Right atrium auricular region (tissue), 2 donors: ENCODE measurements at regions not wholly inside any gene's neighbourhood (a gene's known extent, or its start where the extent isn't known, plus 50 kb on each side); places are given as distances from the start of the nearest gene placed in this dataset.
A peak's percentile ranks its signal among the peaks of the same experiment; 100 is the strongest.

ENCODE experiments used
- DNase-seq: peaks from one replicate; pipeline ENCODE4 v3.0.0-alpha.2; 2019; ENCODE audit warnings: low spot score
- H3K27ac ChIP-seq, 2 donors: fragments of 200-600 bp; sonication (generic); 1 replicate in 1 of 2; 2 replicates in 1 of 2; pipeline ENCODE4 v1.5.1; 2016 to 2019
- H3K27me3 ChIP-seq, 2 donors: fragments of 200-600 bp; sonication (generic); one replicate each; pipeline versions ENCODE4 v1.5.1 to v1.6.0; 2017 to 2019
- H3K36me3 ChIP-seq: fragments of 200-600 bp; sonication (generic); one replicate; pipeline ENCODE4 v1.5.1; 2016
- H3K4me1 ChIP-seq, 2 donors: fragments of 200-600 bp; sonication (generic); one replicate each; pipeline versions ENCODE4 v1.5.1 to v1.6.0; 2017 to 2019
- H3K4me3 ChIP-seq, 2 donors: fragments of 200-600 bp; sonication (generic); 1 replicate in 1 of 2; 2 replicates in 1 of 2; pipeline ENCODE4 v1.5.1; 2017 to 2019; ENCODE audit warnings: mild to moderate bottlenecking in 1 of 2, moderate library complexity in 1 of 2
- H3K9me3 ChIP-seq, 2 donors: fragments of 200-600 bp; sonication (generic); one replicate each; pipeline ENCODE4 v1.5.1; 2019
- CTCF ChIP-seq, 2 donors: fragments of 200-600 bp; sonication (generic); IDR thresholded peaks; one replicate each; pipeline ENCODE4 v1.5.1; 2019; ENCODE audit warnings: antibody characterized with exemption in 2 of 2

DNA sequence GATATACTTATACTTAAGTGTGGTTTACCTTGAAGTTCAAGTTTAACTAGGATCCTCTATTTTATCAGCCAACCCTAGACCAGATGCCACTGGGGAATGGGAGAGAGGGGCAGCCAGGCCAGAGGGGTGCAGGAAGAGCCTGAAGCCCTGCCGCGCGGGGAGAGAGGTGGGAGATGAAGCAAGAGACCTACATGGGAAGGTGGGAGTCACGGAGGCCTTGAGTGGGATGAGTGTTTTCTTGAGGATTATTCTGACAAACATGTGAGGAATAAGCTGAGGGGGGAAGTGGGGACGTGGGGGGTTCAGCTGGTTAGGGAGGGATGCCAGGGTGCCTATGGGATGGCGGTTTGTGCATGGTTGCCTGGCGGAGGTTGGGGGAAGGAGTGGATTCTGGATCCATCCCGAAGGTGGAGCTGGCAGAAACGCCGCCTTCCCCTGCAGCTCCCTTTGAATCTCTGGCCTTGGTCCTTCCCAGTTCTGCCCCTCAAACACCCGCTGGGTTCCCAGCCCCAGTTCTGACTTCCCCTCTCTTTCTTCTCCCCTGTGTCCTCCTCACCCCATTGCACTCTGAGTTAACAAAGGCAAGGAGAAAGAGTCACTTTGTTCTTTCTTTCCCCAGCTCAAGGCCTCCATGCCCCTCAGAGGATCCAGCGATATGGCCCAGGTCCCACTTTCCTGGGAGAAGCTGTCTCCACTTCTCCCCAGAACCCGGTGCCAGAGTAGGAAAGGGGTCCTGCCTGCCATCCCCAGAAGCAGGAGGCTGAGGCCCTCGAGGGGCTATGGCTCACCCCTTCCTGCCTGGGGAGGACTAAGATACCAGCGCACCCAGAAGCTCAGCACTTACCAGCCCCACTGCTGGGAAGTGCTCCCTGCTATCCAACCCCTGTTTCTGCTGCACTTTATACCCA lies 274.2 kb downstream of the UACA start:
- H3K27me3 ChIP-seq = no peaks in the 10 kb centered on the region
- H3K9me3 ChIP-seq = no peaks in the 10 kb centered on the region
- H3K36me3 ChIP-seq = no peaks in the 10 kb centered on the region
- no peak for TF ChIP-seq CTCF (IDR thresholded peaks at IDR 0.05)
- H3K4me1 ChIP-seq = no peaks in the 10 kb centered on the region
- no peak for DNase-seq
- no peak overlapping the region for H3K4me3 ChIP-seq
- no peak overlapping the region for H3K27ac ChIP-seq

GRCh38 chr15:70488002-70488605 lies 275.3 kb downstream of the UACA start:
- Histone ChIP-seq H3K9me3 (no peaks in the 10 kb centered on the region), H3K27me3 (no peaks in the 10 kb centered on the region), H3K36me3 (no peaks in the 10 kb centered on the region), H3K4me3 (no peak overlapping the region), H3K4me1 (no peaks in the 10 kb centered on the region), H3K27ac (no peak overlapping the region)
- DNase-seq = peak; percentile 83
- TF ChIP-seq CTCF (IDR thresholded peaks at IDR 0.05) = peak; percentile 95 to 97

DNA sequence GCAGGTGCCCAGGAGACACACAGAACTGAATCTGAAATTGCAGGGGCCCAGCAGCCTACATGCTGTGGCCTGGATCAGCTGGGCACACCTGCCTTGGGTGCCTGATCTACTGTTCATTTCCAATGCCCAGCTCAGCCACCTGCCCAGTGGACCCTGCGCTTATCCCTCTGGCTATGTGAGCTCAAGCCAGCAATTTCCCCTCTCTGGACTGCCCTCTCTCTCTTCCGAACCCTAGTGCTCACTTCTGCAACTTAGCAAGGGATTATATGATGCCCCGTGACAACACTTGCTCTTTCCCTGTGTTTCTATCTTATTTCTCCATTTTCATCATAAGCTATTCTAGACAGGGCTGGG lies 276.0 kb downstream of the UACA start:
- no peaks in the 10 kb centered on the region for H3K27me3 ChIP-seq
- no peaks in the 10 kb centered on the region for H3K36me3 ChIP-seq
- no peaks in the 10 kb centered on the region for H3K9me3 ChIP-seq
- DNase-seq = no peak
- H3K27ac ChIP-seq = no peak overlapping the region
- no peaks in the 10 kb centered on the region for H3K4me1 ChIP-seq
- H3K4me3 ChIP-seq = no peak overlapping the region
- no peak for TF ChIP-seq CTCF (IDR thresholded peaks at IDR 0.05)

GRCh38 chr15:70486451-70487386 lies 276.6 kb downstream of the UACA start:
- TF ChIP-seq CTCF (IDR thresholded peaks at IDR 0.05) = no peak
- H3K27ac ChIP-seq = no peak overlapping the region
- H3K4me3 ChIP-seq = no peak overlapping the region
- no peaks in the 10 kb centered on the region for H3K4me1 ChIP-seq
- no peaks in the 10 kb centered on the region for H3K27me3 ChIP-seq
- H3K9me3 ChIP-seq = no peaks in the 10 kb centered on the region
- no peaks in the 10 kb centered on the region for H3K36me3 ChIP-seq
- DNase-seq = no peak

DNA sequence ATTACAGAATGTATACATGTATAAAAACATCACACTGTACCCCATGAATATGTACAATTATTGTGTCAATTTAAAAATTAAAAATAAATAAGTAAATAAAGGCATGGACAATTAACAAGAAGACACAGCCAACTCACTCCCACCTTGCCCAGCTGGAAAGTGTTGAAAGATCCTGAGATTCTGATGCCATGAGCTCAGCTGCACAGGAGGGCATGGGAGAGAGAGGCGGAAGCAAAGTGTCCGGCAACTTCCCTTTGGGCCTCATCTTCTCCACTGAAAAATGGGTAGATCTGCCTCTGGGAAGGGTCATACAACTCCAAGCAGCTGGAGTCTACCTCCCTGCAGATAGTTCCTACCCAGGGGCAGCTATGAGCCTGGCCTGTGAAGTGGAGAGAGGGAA lies 277.3 kb downstream of the UACA start:
- no peak for TF ChIP-seq CTCF (IDR thresholded peaks at IDR 0.05)
- no peak overlapping the region for H3K27ac ChIP-seq
- H3K4me1 ChIP-seq = no peaks in the 10 kb centered on the region
- no peaks in the 10 kb centered on the region for H3K9me3 ChIP-seq
- DNase-seq = no peak
- H3K27me3 ChIP-seq = no peaks in the 10 kb centered on the region
- no peak overlapping the region for H3K4me3 ChIP-seq
- no peaks in the 10 kb centered on the region for H3K36me3 ChIP-seq
